Upper lobe of left lung (tissue), 4 donors: ENCODE measurements at regions not wholly inside any gene's neighbourhood (a gene's known extent, or its start where the extent isn't known, plus 50 kb on each side); places are given as distances from the start of the nearest gene placed in this dataset.

Experiments
- CTCF ChIP-seq, 6 experiments: fragments of 450-650 bp in 4 of 6; fragments of 200-600 bp in 2 of 6; sonication (generic) in 2 of 6; IDR thresholded peaks; one replicate each; pipeline ENCODE4 v1.5.1; 2016 to 2019; ENCODE audit warnings: antibody characterized with exemption in 6 of 6
- POLR2A ChIP-seq, 4 donors: fragments of 450-650 bp; IDR thresholded peaks; one replicate each; pipeline ENCODE4 v1.5.1; 2016 to 2017; ENCODE audit warnings: antibody characterized with exemption in 4 of 4, mild to moderate bottlenecking in 2 of 4

GRCh38 chr2:224157655-224158054, 118.6 kb upstream of the SERPINE2 start:
- no peak for TF ChIP-seq CTCF (IDR thresholded peaks at IDR 0.05)
- TF ChIP-seq POLR2A (IDR thresholded peaks at IDR 0.05), result no peak
